NCI-H345 treated with DMSO at 0.1 percent for 48 hours (cell line): ENCODE measurements at regions not wholly inside any gene's neighbourhood (a gene's known extent, or its start where the extent isn't known, plus 50 kb on each side); places are given as distances from the start of the nearest gene placed in this dataset.

Experiments
- DNase-seq: peaks from one replicate; lab custom pipeline; 2025; ENCODE audit not compliant: unreplicated experiment; lab: John Stamatoyannopoulos, UW

- DNase-seq, result no peak
These were observed 304.4 kb upstream of the HS6ST1 start for GRCh38 chr2:128622955-128623620.

GRCh38 chr2:128623776-128624761 lies 305.4 kb upstream of the HS6ST1 start:
- DNase-seq, result no peak

GRCh38 chr2:128624956-128625355 lies 306.3 kb upstream of the HS6ST1 start:
- no peak for DNase-seq

- no peak for DNase-seq
These were observed 306.8 kb upstream of the HS6ST1 start for GRCh38 chr2:128625421-128625820.

GRCh38 chr2:128625963-128626759 lies 307.5 kb upstream of the HS6ST1 start:
- DNase-seq, result no peak

GRCh38 chr2:128626760-128627511 lies 308.3 kb upstream of the HS6ST1 start:
- DNase-seq, result no peak

- DNase-seq, result no peak
These were observed 309.5 kb upstream of the HS6ST1 start for GRCh38 chr2:128628206-128628605.

GRCh38 chr2:128628996-128629395 lies 310.3 kb upstream of the HS6ST1 start:
- no peak for DNase-seq

GRCh38 chr2:128630974-128631697 lies 312.5 kb upstream of the HS6ST1 start:
- DNase-seq, result no peak

- no peak for DNase-seq
These were observed 313.2 kb upstream of the HS6ST1 start for GRCh38 chr2:128631698-128632500.

GRCh38 chr2:128632501-128632800 lies 313.8 kb upstream of the HS6ST1 start:
- no peak for DNase-seq

- DNase-seq, result no peak
These were observed 314.8 kb upstream of the HS6ST1 start for GRCh38 chr2:128633501-128633900.

- no peak for DNase-seq
These were observed 316.8 kb upstream of the HS6ST1 start for GRCh38 chr2:128635361-128635900.

- no peak for DNase-seq
These were observed 318.1 kb upstream of the HS6ST1 start for GRCh38 chr2:128636802-128637147.

- DNase-seq, result no peak
These were observed 318.9 kb upstream of the HS6ST1 start for GRCh38 chr2:128637481-128638155.

- DNase-seq, result peak; percentile 37
These were observed 319.9 kb upstream of the HS6ST1 start for GRCh38 chr2:128638341-128639119.

GRCh38 chr2:128639120-128639477 lies 320.4 kb upstream of the HS6ST1 start:
- DNase-seq, result no peak

- DNase-seq, result no peak
These were observed 321.0 kb upstream of the HS6ST1 start for GRCh38 chr2:128639693-128640092.
